H9 (cell line): ENCODE measurements at regions not wholly inside any gene's neighbourhood (a gene's known extent, or its start where the extent isn't known, plus 50 kb on each side); places are given as distances from the start of the nearest gene placed in this dataset.

ENCODE experiments used
- DNase-seq: peaks from one replicate; pipeline ENCODE4 v3.0.0-alpha.2; 2017
- H2AFZ ChIP-seq: one replicate; pipeline ENCODE4 v1.6.1; 2013; ENCODE audit warnings: mild to moderate bottlenecking, low read length, control low read depth, moderate library complexity
- H2AK5ac ChIP-seq: 2 replicates; pipeline ENCODE4 v1.6.1; 2013; ENCODE audit warnings: low read length, control low read depth, mixed read lengths; ENCODE audit not compliant: insufficient read length
- H2BK120ac ChIP-seq: one replicate; pipeline ENCODE4 v1.6.1; 2013; ENCODE audit warnings: low read depth, mild to moderate bottlenecking, low read length, control low read depth, inconsistent platforms; ENCODE audit not compliant: poor library complexity, severe bottlenecking
- H2BK12ac ChIP-seq: 2 replicates; pipeline ENCODE4 v1.6.1; 2013; ENCODE audit warnings: low read length, control low read depth, mixed read lengths, low read depth; ENCODE audit not compliant: insufficient read length
- H2BK15ac ChIP-seq: 2 replicates; pipeline ENCODE4 v1.6.1; 2013; ENCODE audit warnings: low read depth, low read length, control low read depth
- H2BK20ac ChIP-seq: one replicate; pipeline ENCODE4 v1.6.1; 2013; ENCODE audit warnings: low read depth, mild to moderate bottlenecking, low read length, control low read depth, inconsistent platforms; ENCODE audit not compliant: poor library complexity, severe bottlenecking
- H2BK5ac ChIP-seq: 2 replicates; pipeline ENCODE4 v1.6.1; 2013; ENCODE audit warnings: low read length, control low read depth, mixed read lengths; ENCODE audit not compliant: insufficient read length
- H3K14ac ChIP-seq: 2 replicates; pipeline ENCODE4 v1.6.1; 2013; ENCODE audit warnings: low read length, control low read depth; ENCODE audit not compliant: insufficient read depth
- H3K18ac ChIP-seq: 2 replicates; pipeline ENCODE4 v1.6.1; 2013; ENCODE audit warnings: low read depth, mild to moderate bottlenecking, mixed read lengths, low read length, control low read depth; ENCODE audit not compliant: insufficient read length
- H3K23ac ChIP-seq: 2 replicates; pipeline ENCODE4 v1.6.1; 2013; ENCODE audit warnings: low read length, control low read depth, mixed read lengths, low read depth; ENCODE audit not compliant: insufficient read length
- H3K23me2 ChIP-seq: 2 replicates; pipeline ENCODE4 v1.6.1; 2013; ENCODE audit warnings: low read depth, mild to moderate bottlenecking, mixed read lengths, low read length, control low read depth; ENCODE audit not compliant: insufficient read length, poor library complexity, severe bottlenecking
- H3K27ac ChIP-seq: 2 replicates; pipeline ENCODE4 v1.5.1; 2013; ENCODE audit warnings: low read length, control low read depth, mixed read lengths, low read depth; ENCODE audit not compliant: insufficient read length
- H3K27me3 ChIP-seq: 2 replicates; pipeline ENCODE4 v1.6.1; 2013; ENCODE audit warnings: low read length, control low read depth, inconsistent platforms; ENCODE audit not compliant: insufficient read depth
- H3K4ac ChIP-seq: 2 replicates; pipeline ENCODE4 v1.6.1; 2013; ENCODE audit warnings: low read depth, mild to moderate bottlenecking, control low read depth, inconsistent platforms, low read length, moderate library complexity
- H3K4me1 ChIP-seq: 2 replicates; pipeline ENCODE4 v1.6.1; 2013; ENCODE audit warnings: low read length, control low read depth, inconsistent platforms; ENCODE audit not compliant: insufficient read depth
- H3K4me2 ChIP-seq: 2 replicates; pipeline ENCODE4 v1.6.1; 2013; ENCODE audit warnings: low read length, control low read depth, mixed read lengths; ENCODE audit not compliant: insufficient read length, insufficient read depth
- H3K56ac ChIP-seq: 2 replicates; pipeline ENCODE4 v1.6.1; 2013; ENCODE audit warnings: low read depth, mild to moderate bottlenecking, mixed read lengths, low read length, control low read depth; ENCODE audit not compliant: insufficient read length
- H3K79me1 ChIP-seq: 2 replicates; pipeline ENCODE4 v1.6.1; 2013; ENCODE audit warnings: low read depth, mild to moderate bottlenecking, moderate library complexity, low read length, control low read depth, inconsistent platforms; ENCODE audit not compliant: insufficient read depth, poor library complexity, severe bottlenecking
- H3K79me2 ChIP-seq: 2 replicates; pipeline ENCODE4 v1.6.1; 2013; ENCODE audit warnings: low read length, control low read depth, inconsistent platforms; ENCODE audit not compliant: insufficient read depth
- H3K9ac ChIP-seq: 2 replicates; pipeline ENCODE4 v1.6.1; 2013; ENCODE audit warnings: low read length, control low read depth, mixed read lengths; ENCODE audit not compliant: insufficient read length; ENCODE audit errors: extremely low read depth
- H3K9me3 ChIP-seq: one replicate; pipeline ENCODE4 v1.6.1; 2013; ENCODE audit warnings: low read depth, low read length, inconsistent platforms; ENCODE audit not compliant: control insufficient read depth
- H3T11ph ChIP-seq: one replicate; pipeline ENCODE4 v1.6.1; 2013; ENCODE audit warnings: mild to moderate bottlenecking, low read length, control low read depth, inconsistent platforms
- H4K20me1 ChIP-seq: one replicate; pipeline ENCODE4 v1.6.1; 2013; ENCODE audit not compliant: control insufficient read depth, insufficient read length, insufficient read depth
- H4K5ac ChIP-seq: 2 replicates; pipeline ENCODE4 v1.6.1; 2013; ENCODE audit warnings: low read depth, mild to moderate bottlenecking, mixed read lengths, low read length, control low read depth; ENCODE audit not compliant: insufficient read length
- H4K8ac ChIP-seq: replicated peaks from 2 replicates; pipeline ENCODE4 v1.6.1; 2013; ENCODE audit warnings: low read length, control low read depth, mixed read lengths, low read depth; ENCODE audit not compliant: insufficient read length
- H4K91ac ChIP-seq: 2 replicates; pipeline ENCODE4 v1.6.1; 2013; ENCODE audit warnings: low read depth, mild to moderate bottlenecking, moderate library complexity, mixed read lengths, low read length, control low read depth; ENCODE audit not compliant: insufficient read length
- H3K27ac Mint-ChIP-seq, 3 experiments: 2 replicates in 2 of 3; 3 replicates in 1 of 3; pipeline ENCODE4 v1.8.0; 2020 to 2021; ENCODE audit warnings: mixed read lengths in 3 of 3, mild to moderate bottlenecking in 1 of 3, moderate library complexity in 1 of 3
- H3K27me3 Mint-ChIP-seq: 2 replicates; pipeline ENCODE4 v1.8.0; 2021; ENCODE audit warnings: low read depth, mild to moderate bottlenecking, moderate library complexity, mixed read lengths
- H3K36me3 Mint-ChIP-seq, 3 experiments: 2 replicates in 2 of 3; 3 replicates in 1 of 3; pipeline ENCODE4 v1.8.0; 2020 to 2021; ENCODE audit warnings: low read depth in 3 of 3, mixed read lengths in 3 of 3; ENCODE audit not compliant: insufficient read depth in 1 of 3
- H3K4me1 Mint-ChIP-seq, 2 experiments: 2 replicates each; pipeline ENCODE4 v1.8.0; 2020; ENCODE audit warnings: mixed read lengths in 2 of 2
- H3K4me3 Mint-ChIP-seq, 2 experiments: 2 replicates in 1 of 2; 3 replicates in 1 of 2; pipeline ENCODE4 v1.8.0; 2020 to 2021; ENCODE audit warnings: mild to moderate bottlenecking in 2 of 2, mixed read lengths in 2 of 2, moderate library complexity in 1 of 2
- H3K9me3 Mint-ChIP-seq, 2 experiments: 2 replicates in 1 of 2; 3 replicates in 1 of 2; pipeline ENCODE4 v1.8.0; 2020; ENCODE audit warnings: mild to moderate bottlenecking in 2 of 2, mixed read lengths in 2 of 2, moderate library complexity in 1 of 2
- CTCF ChIP-seq: fragments of 200-600 bp; sonication (generic); conservative IDR thresholded peaks from 3 replicates; pipeline ENCODE4 v1.8.0; 2021; ENCODE audit warnings: antibody characterized with exemption, mild to moderate bottlenecking
- WGBS: extraction: QIAGEN DNeasy Blood & Tissue Kit; methylation state at CpG from one replicate; pipeline ENCODE4 v1.1.7; 2013; ENCODE audit warnings: missing lambda C conversion rate, low lambda C conversion rate, mixed read lengths; ENCODE audit not compliant: insufficient read length; ENCODE audit errors: extremely low coverage; 5-methylcytosine and 5-hydroxymethylcytosine counted together

- Mint-ChIP-seq H3K27me3 (no peaks in the 10 kb centered on the region), H3K9me3 (no peaks in the 10 kb centered on the region), H3K27ac (no peak overlapping the region), H3K4me1 (peaks cover 0 to 4% of the 10 kb centered on the region in 2 experiments; a peak in 2 of 4 replicates), H3K36me3 (no peaks in the 10 kb centered on the region; a peak in 1 of 7 replicates), H3K4me3 (no peak overlapping the region)
- DNase-seq: no peak
- no CpG with 5 or more reads among the region's 2 CpGs for WGBS
- Histone ChIP-seq H2BK15ac (no peak overlapping the region), H2BK5ac (no peak overlapping the region), H4K5ac (no peak overlapping the region), H2AK5ac (no peak overlapping the region), H3K79me1 (no peaks in the 10 kb centered on the region), H4K20me1 (no peaks in the 10 kb centered on the region), H3K27ac (no peak overlapping the region), H3K9me3 (no peaks in the 10 kb centered on the region), H2AFZ (no peak overlapping the region), H3K18ac (no peak overlapping the region), H2BK120ac (no peak overlapping the region), H3T11ph (no peak overlapping the region), H3K4me2 (no peak overlapping the region), H2BK20ac (no peak overlapping the region), H3K9ac (no peak overlapping the region), H3K4me1 (no peaks in the 10 kb centered on the region), H4K8ac (no peak overlapping the region), H3K4ac (no peak overlapping the region), H3K23ac (no peak overlapping the region), H3K27me3 (no peaks in the 10 kb centered on the region), H3K79me2 (no peaks in the 10 kb centered on the region), H4K91ac (no peak overlapping the region), H3K56ac (no peak overlapping the region), H3K23me2 (no peaks in the 10 kb centered on the region), H3K14ac (no peak overlapping the region), H2BK12ac (no peak overlapping the region)
- TF ChIP-seq CTCF: no peak
Measured at GRCh38 chr13:57443494-57443893, 188.1 kb upstream of the PCDH17 start.
